K562 (cell line): ENCODE measurements at regions not wholly inside any gene's neighbourhood (a gene's known extent, or its start where the extent isn't known, plus 50 kb on each side); places are given as distances from the start of the nearest gene placed in this dataset.
A peak's percentile ranks its signal among the peaks of the same experiment; 100 is the strongest.

ENCODE experiments used
- ATAC-seq: fragments of 200-7000 bp; cut with Tn5 transposase; 3 replicates; pipeline ENCODE4 v1.9.1; 2020; ENCODE audit warnings: moderate library complexity
- BruUV-seq: library from RNA; stranded (reverse); fragments of 400-500 nt; replicated peaks from 2 replicates; lab custom pipeline; 2021; lab: Mats Ljungman, UMichigan
- CTCF ChIA-PET: fragments of 300-600 bp; formaldehyde crosslinking; extraction: SDS; loops from one replicate; lab custom pipeline; 2021; ENCODE audit warnings: low intra/inter-chr PET ratio; lab: Yijun Ruan, JAX
- POLR2A ChIA-PET: fragments of 300-600, 350-650 bp; sonication (Branson Sonifier 250); formaldehyde crosslinking; extraction: SDS; loops from one replicate; lab custom pipeline; 2021; ENCODE audit warnings: antibody characterized with exemption, inconsistent platforms; lab: Yijun Ruan, JAX
- DNase-seq, 4 experiments: peaks; one replicate each; pipeline versions ENCODE4 v3.0.0 to v3.0.0-alpha.2; 2011 to 2018; ENCODE audit warnings: low spot score in 3 of 4, mixed read lengths in 3 of 4; ENCODE audit errors: extremely low read depth in 1 of 4
- FAIRE-seq: peaks from 2 replicates; lab custom pipeline; 2011; peaks lifted over from hg19 to GRCh38; lab: Jason Lieb, UNC
- H2AFZ ChIP-seq: 2 replicates; pipeline ENCODE4 v1.6.0; 2011; ENCODE audit warnings: low read depth, low read length, control low read depth, inconsistent platforms
- H3K27ac ChIP-seq: fragments of 200-600 bp; 3 replicates; pipeline ENCODE4 v1.8.0; 2011; ENCODE audit warnings: low read depth, mild to moderate bottlenecking, control low read depth, inconsistent platforms, low read length, moderate library complexity, mixed read lengths; ENCODE audit errors: extremely low read depth
- H3K27me3 ChIP-seq, 2 experiments: fragments of 300-600 bp in 1 of 2; 2 replicates in 1 of 2; 3 replicates in 1 of 2; pipeline versions ENCODE4 v1.6.0 to v1.8.0; 2011; ENCODE audit warnings: inconsistent platforms in 2 of 2, low read length in 2 of 2, mild to moderate bottlenecking in 1 of 2, mixed read lengths in 1 of 2, moderate library complexity in 1 of 2; ENCODE audit not compliant: control insufficient read depth in 2 of 2, insufficient read depth in 2 of 2
- H3K36me3 ChIP-seq: fragments of 300-600 bp; 3 replicates; pipeline ENCODE4 v1.8.0; 2011; ENCODE audit warnings: mild to moderate bottlenecking, low read length, inconsistent platforms; ENCODE audit not compliant: control insufficient read depth, insufficient read depth
- H3K4me1 ChIP-seq, 2 experiments: fragments of 200-600 bp in 1 of 2; replicated peaks in 1 of 2; 2 replicates in 1 of 2; 3 replicates in 1 of 2; pipeline versions ENCODE4 v1.5.1 to v1.8.0; 2011; ENCODE audit warnings: inconsistent platforms in 2 of 2, low read length in 2 of 2, mild to moderate bottlenecking in 1 of 2, mixed read lengths in 1 of 2, moderate library complexity in 1 of 2; ENCODE audit not compliant: control insufficient read depth in 2 of 2, insufficient read depth in 2 of 2
- H3K4me2 ChIP-seq: 2 replicates; pipeline ENCODE4 v1.6.1; 2011; ENCODE audit warnings: low read length, control low read depth, inconsistent platforms, mixed read lengths; ENCODE audit not compliant: insufficient read depth
- H3K4me3 ChIP-seq: fragments of 200-600 bp; sonication (generic), shearing (Covaris generic); 2 replicates; pipeline ENCODE4 v1.5.1; 2016; ENCODE audit warnings: control low read depth, inconsistent platforms
- H3K79me2 ChIP-seq: fragments of 200-600 bp; 3 replicates; pipeline ENCODE4 v1.8.0; 2011; ENCODE audit warnings: low read length, inconsistent platforms; ENCODE audit not compliant: control insufficient read depth, insufficient read depth
- H3K9ac ChIP-seq, 2 experiments: 2 replicates each; pipeline versions ENCODE4 v1.6.0 to v1.6.1; 2011; ENCODE audit warnings: low read depth in 2 of 2, low read length in 2 of 2, control low read depth in 1 of 2, inconsistent platforms in 1 of 2, mild to moderate bottlenecking in 1 of 2, mixed read lengths in 1 of 2; ENCODE audit not compliant: insufficient read depth in 1 of 2
- H3K9me1 ChIP-seq: one replicate; pipeline ENCODE4 v1.6.0; 2011; ENCODE audit warnings: inconsistent platforms, mild to moderate bottlenecking, low read length, moderate library complexity; ENCODE audit not compliant: control insufficient read depth, insufficient read depth
- H3K9me3 ChIP-seq: replicated peaks from 2 replicates; pipeline ENCODE4 v1.5.1; 2011; ENCODE audit warnings: low read depth, low read length, inconsistent platforms; ENCODE audit not compliant: control insufficient read depth, insufficient read depth
- H4K20me1 ChIP-seq: replicated peaks from 2 replicates; pipeline ENCODE4 v1.6.1; 2011; ENCODE audit warnings: low read length, inconsistent platforms, mixed read lengths; ENCODE audit not compliant: control insufficient read depth, insufficient read depth
- FOXK1 ChIP-seq: sonication (generic); formaldehyde crosslinking; IDR thresholded peaks from 2 replicates; pipeline ENCODE4 v1.8.0; 2022; ENCODE audit warnings: missing genetic modification reagents, mild to moderate bottlenecking, borderline replicate concordance
- NFIC ChIP-seq: fragments of 450-650 bp; IDR thresholded peaks from 2 replicates; pipeline ENCODE4 v1.6.1; 2017; ENCODE audit warnings: mild to moderate bottlenecking, inconsistent platforms
- SPI1 ChIP-seq: IDR thresholded peaks from 2 replicates; pipeline ENCODE4 v1.6.1; 2011; ENCODE audit warnings: low read depth, low read length, control low read depth, borderline replicate concordance
- TAF9B ChIP-seq: fragments of 450-650 bp; IDR thresholded peaks from 2 replicates; pipeline ENCODE4 v1.6.1; 2018; ENCODE audit warnings: mild to moderate bottlenecking; ENCODE audit not compliant: partially characterized antibody
- TBL1XR1 ChIP-seq, 2 experiments: IDR thresholded peaks; 2 replicates each; pipeline ENCODE4 v1.6.1; 2012; ENCODE audit warnings: improper control_type of control experiment in 2 of 2, low read length in 2 of 2, mild to moderate bottlenecking in 1 of 2
- WGBS: fragments of 100-300 bp; shearing (Covaris generic); methylation state at CpG from one replicate; pipeline ENCODE4 v1.1.6; 2016; ENCODE audit warnings: low coverage, mixed read lengths; ENCODE audit not compliant: insufficient coverage; ENCODE audit errors: missing lambda C conversion rate; 5-methylcytosine and 5-hydroxymethylcytosine counted together
- in situ Hi-C: fragments of 300-500 bp; cut with MboI; formaldehyde crosslinking; loops from 4 replicates; pipeline ENCODE4 v1.15.0; 2018; ENCODE audit warnings: inconsistent platforms, mixed read lengths
- intact Hi-C: fragments of 100-400 bp; cut with micrococcal nuclease; formaldehyde crosslinking; loops from 2 replicates; pipeline ENCODE4 v1.14.2; 2022
- TF ChIP-seq, protein P1 (sequence below): fragments of 450-650 bp; IDR thresholded peaks from 2 replicates; pipeline ENCODE4 v1.6.1; 2016; ENCODE audit warnings: missing biosample characterization, missing genetic modification characterization
- TF ChIP-seq, protein P2 (sequence below), 3 experiments: fragments of 200-800 bp in 1 of 3; fragments of 250-450 bp in 1 of 3; fragments of 450-650 bp in 1 of 3; sonication (Bioruptor Pico) in 1 of 3; sonication (Bioruptor generic) in 1 of 3; formaldehyde crosslinking in 1 of 3; IDR thresholded peaks; 2 replicates each; pipeline versions ENCODE4 v1.6.1 to v1.8.0; 2016 to 2022; ENCODE audit warnings: mild to moderate bottlenecking in 2 of 3, missing genetic modification characterization in 2 of 3, missing compliant biosample characterization in 1 of 3, moderate library complexity in 1 of 3
- TF ChIP-seq, protein P3 (sequence below), 2 experiments: IDR thresholded peaks; 2 replicates each; pipeline ENCODE4 v1.6.1; 2012; ENCODE audit warnings: improper control_type of control experiment in 2 of 2, low read depth in 2 of 2, low read length in 2 of 2, borderline replicate concordance in 1 of 2
- TF ChIP-seq, protein P4 (sequence below), 3 experiments: IDR thresholded peaks in 2 of 3; conservative IDR thresholded peaks in 1 of 3; 2 replicates each; pipeline ENCODE4 v1.5.1; 2011 to 2012; ENCODE audit warnings: low read length in 3 of 3, mild to moderate bottlenecking in 3 of 3, control low read depth in 2 of 3, improper control_type of control experiment in 1 of 3, inconsistent platforms in 1 of 3, low read depth in 1 of 3, mixed read lengths in 1 of 3, moderate library complexity in 1 of 3; ENCODE audit not compliant: insufficient read depth in 2 of 3

DNA sequence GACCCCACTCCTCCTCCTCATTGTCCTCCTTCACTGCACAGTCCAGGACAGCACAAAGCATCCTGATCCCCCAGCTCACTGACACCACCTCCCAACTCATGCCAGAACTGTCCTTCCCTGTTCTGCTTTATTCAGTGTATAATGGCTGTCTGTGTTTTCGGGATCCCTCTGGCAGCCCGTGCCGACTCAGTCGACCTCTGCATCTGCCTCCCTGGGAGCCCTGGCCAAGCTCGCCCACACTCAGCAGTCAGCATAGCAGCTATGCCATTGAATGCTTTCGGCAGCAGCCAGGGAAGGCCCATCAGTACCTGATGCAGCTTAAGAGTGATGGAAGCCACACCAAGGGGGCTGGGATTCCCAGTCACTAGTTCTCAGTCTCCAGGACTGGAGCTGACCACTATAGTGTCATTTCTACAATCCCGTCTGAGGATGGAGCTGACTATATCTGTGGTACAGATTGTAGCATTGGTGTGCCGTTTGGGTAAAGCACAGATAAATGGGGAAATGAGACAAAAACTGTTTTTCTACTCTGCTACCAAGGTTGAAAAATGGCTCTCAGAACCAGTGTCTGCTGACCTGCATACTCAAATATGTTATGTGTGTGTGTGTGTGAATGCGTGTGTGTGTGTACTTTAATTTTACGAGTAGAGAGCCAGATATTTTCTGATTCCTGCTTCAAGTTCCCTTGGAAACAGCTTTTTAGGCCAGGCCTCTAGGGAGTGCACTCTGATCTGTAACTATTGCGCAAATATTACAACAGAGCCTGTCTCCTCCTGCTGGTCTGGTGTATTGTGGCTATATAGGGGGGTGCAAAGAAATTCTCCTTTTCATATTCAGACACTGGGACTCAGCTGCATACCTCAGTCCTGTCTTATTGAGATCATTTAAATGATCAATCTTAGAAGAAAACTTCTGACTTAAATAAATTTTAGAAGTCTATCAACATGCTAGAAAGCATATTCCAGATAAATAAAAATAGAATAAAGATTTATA, 78.8 kb upstream of the TOP3B start:
- in situ Hi-C loops: no loop called here
- Histone ChIP-seq H2AFZ (peak overlapping the region; percentile 1; the same call in 1 of the 2 replicates), H3K36me3 (no peaks in the 10 kb centered on the region), H3K4me2 (no peak overlapping the region), H3K9ac (peak overlapping the region in 1 of 2 experiments; percentile 3; a peak in 1 of 4 replicates), H4K20me1 (0 out of 2 replicates have a peak, but pooled peaks cover 3% of the 10 kb centered on the region), H3K9me1 (no peaks in the 10 kb centered on the region), H3K27me3 (peaks cover 31 to 32% of the 10 kb centered on the region in 2 experiments), H3K4me3 (no peak overlapping the region), H3K4me1 (peaks cover 3 to 5% of the 10 kb centered on the region in 2 experiments; a peak in 3 of 5 replicates), H3K9me3 (no peaks in the 10 kb centered on the region), H3K27ac (no peak overlapping the region), H3K79me2 (no peaks in the 10 kb centered on the region)
- ChIA-PET POLR2A (interaction anchor here (0.5 to 12.9 kb wide), 32 partner anchors 9 to 1452 kb away, joined by 3 to 110 read pairs (median 4); partner anchors contain the start of gene MAPK1), CTCF (interaction anchor here (0.5 to 4.1 kb wide), 10 partner anchors 31 to 919 kb away, joined by 3 to 19 read pairs (median 8); no protein-coding TSS in a partner anchor)
- FAIRE-seq (no peak), ATAC-seq (peak; percentile 74), DNase-seq (peak in 2 of 4 experiments; percentile 47 to 72)
- intact Hi-C loops: loop anchor here (1.0 to 5.0 kb wide), 5 partner anchors 41 to 281 kb away; no protein-coding TSS in a partner anchor
- WGBS: 23% methylated on average over 11 of the region's 11 CpGs
- BruUV-seq: no TSS peak
- no peak for TF ChIP-seq NFIC
- TF ChIP-seq TAF9B: no peak
- peak in 1 of 2 experiments; percentile 61; a peak in 1 of 4 replicates for TF ChIP-seq TBL1XR1 (IDR thresholded peaks at IDR 0.05; ENCODE audit: low read length in 2 of 2)
- TF ChIP-seq, protein P1, sequence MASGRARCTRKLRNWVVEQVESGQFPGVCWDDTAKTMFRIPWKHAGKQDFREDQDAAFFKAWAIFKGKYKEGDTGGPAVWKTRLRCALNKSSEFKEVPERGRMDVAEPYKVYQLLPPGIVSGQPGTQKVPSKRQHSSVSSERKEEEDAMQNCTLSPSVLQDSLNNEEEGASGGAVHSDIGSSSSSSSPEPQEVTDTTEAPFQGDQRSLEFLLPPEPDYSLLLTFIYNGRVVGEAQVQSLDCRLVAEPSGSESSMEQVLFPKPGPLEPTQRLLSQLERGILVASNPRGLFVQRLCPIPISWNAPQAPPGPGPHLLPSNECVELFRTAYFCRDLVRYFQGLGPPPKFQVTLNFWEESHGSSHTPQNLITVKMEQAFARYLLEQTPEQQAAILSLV (tag): no peak
- TF ChIP-seq FOXK1: no peak
- TF ChIP-seq, protein P2, sequence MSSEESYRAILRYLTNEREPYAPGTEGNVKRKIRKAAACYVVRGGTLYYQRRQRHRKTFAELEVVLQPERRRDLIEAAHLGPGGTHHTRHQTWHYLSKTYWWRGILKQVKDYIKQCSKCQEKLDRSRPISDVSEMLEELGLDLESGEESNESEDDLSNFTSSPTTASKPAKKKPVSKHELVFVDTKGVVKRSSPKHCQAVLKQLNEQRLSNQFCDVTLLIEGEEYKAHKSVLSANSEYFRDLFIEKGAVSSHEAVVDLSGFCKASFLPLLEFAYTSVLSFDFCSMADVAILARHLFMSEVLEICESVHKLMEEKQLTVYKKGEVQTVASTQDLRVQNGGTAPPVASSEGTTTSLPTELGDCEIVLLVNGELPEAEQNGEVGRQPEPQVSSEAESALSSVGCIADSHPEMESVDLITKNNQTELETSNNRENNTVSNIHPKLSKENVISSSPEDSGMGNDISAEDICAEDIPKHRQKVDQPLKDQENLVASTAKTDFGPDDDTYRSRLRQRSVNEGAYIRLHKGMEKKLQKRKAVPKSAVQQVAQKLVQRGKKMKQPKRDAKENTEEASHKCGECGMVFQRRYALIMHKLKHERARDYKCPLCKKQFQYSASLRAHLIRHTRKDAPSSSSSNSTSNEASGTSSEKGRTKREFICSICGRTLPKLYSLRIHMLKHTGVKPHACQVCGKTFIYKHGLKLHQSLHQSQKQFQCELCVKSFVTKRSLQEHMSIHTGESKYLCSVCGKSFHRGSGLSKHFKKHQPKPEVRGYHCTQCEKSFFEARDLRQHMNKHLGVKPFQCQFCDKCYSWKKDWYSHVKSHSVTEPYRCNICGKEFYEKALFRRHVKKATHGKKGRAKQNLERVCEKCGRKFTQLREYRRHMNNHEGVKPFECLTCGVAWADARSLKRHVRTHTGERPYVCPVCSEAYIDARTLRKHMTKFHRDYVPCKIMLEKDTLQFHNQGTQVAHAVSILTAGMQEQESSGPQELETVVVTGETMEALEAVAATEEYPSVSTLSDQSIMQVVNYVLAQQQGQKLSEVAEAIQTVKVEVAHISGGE (CRISPR knock-in tag; IDR thresholded peaks at IDR 0.05): no peak
- TF ChIP-seq, protein P3, sequence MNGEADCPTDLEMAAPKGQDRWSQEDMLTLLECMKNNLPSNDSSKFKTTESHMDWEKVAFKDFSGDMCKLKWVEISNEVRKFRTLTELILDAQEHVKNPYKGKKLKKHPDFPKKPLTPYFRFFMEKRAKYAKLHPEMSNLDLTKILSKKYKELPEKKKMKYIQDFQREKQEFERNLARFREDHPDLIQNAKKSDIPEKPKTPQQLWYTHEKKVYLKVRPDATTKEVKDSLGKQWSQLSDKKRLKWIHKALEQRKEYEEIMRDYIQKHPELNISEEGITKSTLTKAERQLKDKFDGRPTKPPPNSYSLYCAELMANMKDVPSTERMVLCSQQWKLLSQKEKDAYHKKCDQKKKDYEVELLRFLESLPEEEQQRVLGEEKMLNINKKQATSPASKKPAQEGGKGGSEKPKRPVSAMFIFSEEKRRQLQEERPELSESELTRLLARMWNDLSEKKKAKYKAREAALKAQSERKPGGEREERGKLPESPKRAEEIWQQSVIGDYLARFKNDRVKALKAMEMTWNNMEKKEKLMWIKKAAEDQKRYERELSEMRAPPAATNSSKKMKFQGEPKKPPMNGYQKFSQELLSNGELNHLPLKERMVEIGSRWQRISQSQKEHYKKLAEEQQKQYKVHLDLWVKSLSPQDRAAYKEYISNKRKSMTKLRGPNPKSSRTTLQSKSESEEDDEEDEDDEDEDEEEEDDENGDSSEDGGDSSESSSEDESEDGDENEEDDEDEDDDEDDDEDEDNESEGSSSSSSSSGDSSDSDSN (IDR thresholded peaks at IDR 0.05; ENCODE audit: borderline replicate concordance in 1 of 2, low read depth in 2 of 2, low read length in 2 of 2): 0 out of 4 replicates have a peak, but pooled peaks of 1 of the 2 experiments have one; percentile 54
- TF ChIP-seq, protein P4, sequence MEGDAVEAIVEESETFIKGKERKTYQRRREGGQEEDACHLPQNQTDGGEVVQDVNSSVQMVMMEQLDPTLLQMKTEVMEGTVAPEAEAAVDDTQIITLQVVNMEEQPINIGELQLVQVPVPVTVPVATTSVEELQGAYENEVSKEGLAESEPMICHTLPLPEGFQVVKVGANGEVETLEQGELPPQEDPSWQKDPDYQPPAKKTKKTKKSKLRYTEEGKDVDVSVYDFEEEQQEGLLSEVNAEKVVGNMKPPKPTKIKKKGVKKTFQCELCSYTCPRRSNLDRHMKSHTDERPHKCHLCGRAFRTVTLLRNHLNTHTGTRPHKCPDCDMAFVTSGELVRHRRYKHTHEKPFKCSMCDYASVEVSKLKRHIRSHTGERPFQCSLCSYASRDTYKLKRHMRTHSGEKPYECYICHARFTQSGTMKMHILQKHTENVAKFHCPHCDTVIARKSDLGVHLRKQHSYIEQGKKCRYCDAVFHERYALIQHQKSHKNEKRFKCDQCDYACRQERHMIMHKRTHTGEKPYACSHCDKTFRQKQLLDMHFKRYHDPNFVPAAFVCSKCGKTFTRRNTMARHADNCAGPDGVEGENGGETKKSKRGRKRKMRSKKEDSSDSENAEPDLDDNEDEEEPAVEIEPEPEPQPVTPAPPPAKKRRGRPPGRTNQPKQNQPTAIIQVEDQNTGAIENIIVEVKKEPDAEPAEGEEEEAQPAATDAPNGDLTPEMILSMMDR (IDR thresholded peaks at IDR 0.05 in 2 of 3, conservative IDR thresholded peaks at IDR 0.05 in 1 of 3; ENCODE audit: insufficient read depth in 2 of 3, low read depth in 1 of 3, low read length in 3 of 3): peak in 1 of 3 experiments; percentile 87; a peak in 2 of 6 replicates
- no peak for TF ChIP-seq SPI1
